Mammary epithelial cell (primary cell): ENCODE measurements at regions not wholly inside any gene's neighbourhood (a gene's known extent, or its start where the extent isn't known, plus 50 kb on each side); places are given as distances from the start of the nearest gene placed in this dataset.

ENCODE experiments used
- EZH2 ChIP-seq: IDR thresholded peaks from 2 replicates; pipeline ENCODE4 v1.6.1; 2012; ENCODE audit warnings: low read length, inconsistent platforms, borderline replicate concordance
- TF ChIP-seq, protein P1 (sequence below), 2 donors: IDR thresholded peaks in 1 of 2; conservative IDR thresholded peaks in 1 of 2; 2 replicates each; pipeline ENCODE4 v1.5.1; 2011 to 2012; ENCODE audit warnings: inconsistent platforms in 2 of 2, low read length in 2 of 2, mild to moderate bottlenecking in 2 of 2, control low read depth in 1 of 2, low read depth in 1 of 2; ENCODE audit not compliant: insufficient read depth in 1 of 2; ENCODE audit errors: extremely low read depth in 1 of 2

DNA sequence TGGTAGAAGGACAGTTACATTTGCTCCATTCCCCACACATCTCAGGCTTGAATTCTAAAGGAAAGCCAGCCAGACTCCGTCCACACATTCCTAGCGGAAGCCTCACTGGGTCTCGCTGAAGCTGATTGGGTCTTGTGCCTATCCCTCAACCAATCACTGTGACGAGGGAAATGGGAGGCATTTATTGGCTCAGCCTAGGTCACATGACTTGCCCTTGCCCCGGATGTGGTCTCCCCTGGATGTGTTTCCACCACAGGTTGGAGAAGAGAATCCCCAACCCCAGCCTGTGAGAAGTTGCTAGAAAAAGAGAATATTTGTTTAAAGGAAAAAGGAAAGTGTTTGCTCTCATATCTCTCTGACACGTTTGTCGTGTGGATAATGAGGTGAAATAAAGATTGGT is 93.4 kb downstream of the C12orf75 start:
- TF ChIP-seq, protein P1, sequence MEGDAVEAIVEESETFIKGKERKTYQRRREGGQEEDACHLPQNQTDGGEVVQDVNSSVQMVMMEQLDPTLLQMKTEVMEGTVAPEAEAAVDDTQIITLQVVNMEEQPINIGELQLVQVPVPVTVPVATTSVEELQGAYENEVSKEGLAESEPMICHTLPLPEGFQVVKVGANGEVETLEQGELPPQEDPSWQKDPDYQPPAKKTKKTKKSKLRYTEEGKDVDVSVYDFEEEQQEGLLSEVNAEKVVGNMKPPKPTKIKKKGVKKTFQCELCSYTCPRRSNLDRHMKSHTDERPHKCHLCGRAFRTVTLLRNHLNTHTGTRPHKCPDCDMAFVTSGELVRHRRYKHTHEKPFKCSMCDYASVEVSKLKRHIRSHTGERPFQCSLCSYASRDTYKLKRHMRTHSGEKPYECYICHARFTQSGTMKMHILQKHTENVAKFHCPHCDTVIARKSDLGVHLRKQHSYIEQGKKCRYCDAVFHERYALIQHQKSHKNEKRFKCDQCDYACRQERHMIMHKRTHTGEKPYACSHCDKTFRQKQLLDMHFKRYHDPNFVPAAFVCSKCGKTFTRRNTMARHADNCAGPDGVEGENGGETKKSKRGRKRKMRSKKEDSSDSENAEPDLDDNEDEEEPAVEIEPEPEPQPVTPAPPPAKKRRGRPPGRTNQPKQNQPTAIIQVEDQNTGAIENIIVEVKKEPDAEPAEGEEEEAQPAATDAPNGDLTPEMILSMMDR (conservative IDR thresholded peaks at IDR 0.05 in 1 of 2, IDR thresholded peaks at IDR 0.05 in 1 of 2; ENCODE audit: extremely low read depth in 1 of 2, insufficient read depth in 1 of 2, low read depth in 1 of 2, low read length in 2 of 2) = no peak
- no peak for TF ChIP-seq EZH2
